MCF 10A (cell line): ENCODE measurements at regions not wholly inside any gene's neighbourhood (a gene's known extent, or its start where the extent isn't known, plus 50 kb on each side); places are given as distances from the start of the nearest gene placed in this dataset.
"Not testable (repeated sequence)": the region's sequence is repeated elsewhere in the genome, so short reads cannot be mapped to it uniquely, and the experiment has no call there.

ENCODE experiments used
- BruUV-seq: library from RNA; stranded (reverse); fragments of 400-500 nt; replicated peaks from 2 replicates; lab custom pipeline; 2021; lab: Mats Ljungman, UMichigan
- CTCF ChIA-PET: fragments of 300-600 bp; sonication (Branson Sonifier 250); formaldehyde crosslinking; extraction: SDS; loops from one replicate; lab custom pipeline; 2021; ENCODE audit warnings: antibody characterized with exemption, inconsistent platforms; lab: Yijun Ruan, JAX
- POLR2A ChIA-PET: fragments of 300-600, 350-650 bp; sonication (Branson Sonifier 250); formaldehyde crosslinking; extraction: SDS; loops from one replicate; lab custom pipeline; 2020; ENCODE audit warnings: antibody characterized with exemption, inconsistent platforms; lab: Yijun Ruan, JAX
- DNase-seq: peaks from one replicate; pipeline ENCODE4 v3.0.0-alpha.2; 2018; ENCODE audit not compliant: unreplicated experiment
- H3K27ac Mint-ChIP-seq: one replicate; pipeline ENCODE4 v1.8.0; 2022; ENCODE audit warnings: mild to moderate bottlenecking, low read depth, mixed read lengths; ENCODE audit not compliant: unreplicated experiment
- H3K27me3 Mint-ChIP-seq: one replicate; pipeline ENCODE4 v1.8.0; 2022; ENCODE audit warnings: mixed read lengths; ENCODE audit not compliant: insufficient read depth, unreplicated experiment
- H3K36me3 Mint-ChIP-seq: one replicate; pipeline ENCODE4 v1.8.0; 2022; ENCODE audit warnings: mild to moderate bottlenecking, moderate library complexity, mixed read lengths; ENCODE audit not compliant: insufficient read depth, unreplicated experiment
- H3K4me1 Mint-ChIP-seq: one replicate; pipeline ENCODE4 v1.8.0; 2022; ENCODE audit warnings: mixed read lengths; ENCODE audit not compliant: insufficient read depth, unreplicated experiment
- H3K4me3 Mint-ChIP-seq: one replicate; pipeline ENCODE4 v1.8.0; 2022; ENCODE audit warnings: mild to moderate bottlenecking, moderate library complexity, mixed read lengths; ENCODE audit not compliant: unreplicated experiment
- H3K9me3 Mint-ChIP-seq: one replicate; pipeline ENCODE4 v1.8.0; 2022; ENCODE audit warnings: mixed read lengths; ENCODE audit not compliant: unreplicated experiment
- intact Hi-C: fragments of 100-400 bp; cut with micrococcal nuclease; formaldehyde crosslinking; loops from 2 replicates; pipeline ENCODE4 v1.14.1; 2022
- TF ChIP-seq, protein P1 (sequence below): fragments of 200-600 bp; IDR thresholded peaks from one replicate; pipeline ENCODE4 v1.8.0; 2022; ENCODE audit warnings: antibody characterized with exemption, mild to moderate bottlenecking; ENCODE audit not compliant: unreplicated experiment

DNA sequence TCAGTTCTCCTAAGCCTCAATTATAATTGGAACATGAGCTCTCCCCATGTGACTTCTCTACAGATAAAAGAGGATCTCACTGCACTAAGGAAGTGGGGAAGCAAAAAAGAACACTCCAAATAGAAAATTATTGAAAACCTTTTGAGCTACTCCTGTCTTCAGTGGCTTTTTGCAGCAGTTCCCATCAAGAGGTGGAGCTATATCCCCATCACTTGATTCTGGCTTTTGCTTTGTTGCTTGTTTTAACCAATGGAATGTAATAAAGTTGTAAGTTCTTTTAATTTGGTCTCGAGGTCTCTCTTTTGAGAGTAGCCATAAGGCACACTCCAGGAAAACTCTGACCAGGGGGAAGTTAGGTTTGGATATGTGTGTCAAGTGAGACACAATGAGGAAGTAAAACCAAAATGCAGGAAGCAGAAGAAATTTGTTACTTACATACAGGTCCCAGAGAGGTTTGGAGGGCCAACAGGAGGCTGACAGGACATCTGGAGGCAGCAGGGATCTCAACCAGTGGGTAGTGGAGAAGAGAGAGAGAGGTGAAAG, 569.4 kb downstream of the HTR7 start:
- Mint-ChIP-seq H3K4me1 (peaks cover 25% of the 10 kb centered on the region), H3K9me3 (no peaks in the 10 kb centered on the region), H3K36me3 (no peaks in the 10 kb centered on the region), H3K27ac (no peak overlapping the region), H3K27me3 (no peaks in the 10 kb centered on the region), H3K4me3 (no peak overlapping the region)
- intact Hi-C loops: loop anchor here (1.0 to 5.0 kb wide), 7 partner anchors 140 to 574 kb away; no protein-coding TSS in a partner anchor
- ChIA-PET CTCF (interaction anchor here (0.6 to 1.7 kb wide), 17 partner anchors 15 to 504 kb away, joined by 3 to 7 read pairs (median 3); no protein-coding TSS in a partner anchor), POLR2A (interaction anchor here (0.8 to 1.6 kb wide), 4 partner anchors 30 to 428 kb away, joined by 3 to 4 read pairs (median 3); no protein-coding TSS in a partner anchor)
- no TSS peak for BruUV-seq
- TF ChIP-seq, protein P1, sequence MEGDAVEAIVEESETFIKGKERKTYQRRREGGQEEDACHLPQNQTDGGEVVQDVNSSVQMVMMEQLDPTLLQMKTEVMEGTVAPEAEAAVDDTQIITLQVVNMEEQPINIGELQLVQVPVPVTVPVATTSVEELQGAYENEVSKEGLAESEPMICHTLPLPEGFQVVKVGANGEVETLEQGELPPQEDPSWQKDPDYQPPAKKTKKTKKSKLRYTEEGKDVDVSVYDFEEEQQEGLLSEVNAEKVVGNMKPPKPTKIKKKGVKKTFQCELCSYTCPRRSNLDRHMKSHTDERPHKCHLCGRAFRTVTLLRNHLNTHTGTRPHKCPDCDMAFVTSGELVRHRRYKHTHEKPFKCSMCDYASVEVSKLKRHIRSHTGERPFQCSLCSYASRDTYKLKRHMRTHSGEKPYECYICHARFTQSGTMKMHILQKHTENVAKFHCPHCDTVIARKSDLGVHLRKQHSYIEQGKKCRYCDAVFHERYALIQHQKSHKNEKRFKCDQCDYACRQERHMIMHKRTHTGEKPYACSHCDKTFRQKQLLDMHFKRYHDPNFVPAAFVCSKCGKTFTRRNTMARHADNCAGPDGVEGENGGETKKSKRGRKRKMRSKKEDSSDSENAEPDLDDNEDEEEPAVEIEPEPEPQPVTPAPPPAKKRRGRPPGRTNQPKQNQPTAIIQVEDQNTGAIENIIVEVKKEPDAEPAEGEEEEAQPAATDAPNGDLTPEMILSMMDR: peak; percentile 31
- peak; percentile 42 for DNase-seq

GRCh38 chr10:90289037-90289436, 568.8 kb downstream of the HTR7 start:
- DNase-seq: no peak
- Mint-ChIP-seq H3K4me3 (no peak overlapping the region), H3K36me3 (no peaks in the 10 kb centered on the region), H3K4me1 (peaks cover 25% of the 10 kb centered on the region), H3K27me3 (no peaks in the 10 kb centered on the region), H3K9me3 (no peaks in the 10 kb centered on the region), H3K27ac (no peak overlapping the region)
- TF ChIP-seq, protein P1: no peak
- ChIA-PET POLR2A (interaction anchor here (0.9 to 1.6 kb wide), 3 partner anchors 63 to 114 kb away, joined by 3 to 4 read pairs (median 3); no protein-coding TSS in a partner anchor), CTCF (interaction anchor here (0.6 to 1.7 kb wide), 8 partner anchors 23 to 499 kb away, joined by 3 to 7 read pairs (median 6); no protein-coding TSS in a partner anchor)
- intact Hi-C loops: loop anchor here (2.0 to 5.0 kb wide), 3 partner anchors 140 to 573 kb away; no protein-coding TSS in a partner anchor
- BruUV-seq: no TSS peak

GRCh38 chr10:90293616-90294015, 564.2 kb downstream of the HTR7 start:
- TF ChIP-seq, protein P1: no peak
- Mint-ChIP-seq H3K4me3 (no peak overlapping the region), H3K27me3 (no peaks in the 10 kb centered on the region), H3K4me1 (peaks cover 12% of the 10 kb centered on the region), H3K36me3 (no peaks in the 10 kb centered on the region), H3K27ac (no peak overlapping the region), H3K9me3 (no peaks in the 10 kb centered on the region)
- CTCF ChIA-PET: no interaction called here
- intact Hi-C loops: no loop called here
- BruUV-seq: no TSS peak
- POLR2A ChIA-PET: interaction anchor here (0.6 kb wide), 1 partner anchor 469 kb away, joined by 3 read pairs; no protein-coding TSS in a partner anchor
- DNase-seq: no peak

GRCh38 chr10:90294821-90295540, 562.9 kb downstream of the HTR7 start:
- intact Hi-C loops, H3K27ac Mint-ChIP-seq, CTCF ChIA-PET, H3K9me3 Mint-ChIP-seq, DNase-seq, H3K4me3 Mint-ChIP-seq, POLR2A ChIA-PET, BruUV-seq, H3K4me1 Mint-ChIP-seq, H3K36me3 Mint-ChIP-seq, H3K27me3 Mint-ChIP-seq: not testable (repeated sequence)

GRCh38 chr10:90302031-90302430, 555.8 kb downstream of the HTR7 start:
- H3K27me3 Mint-ChIP-seq, H3K36me3 Mint-ChIP-seq, CTCF ChIA-PET, H3K4me1 Mint-ChIP-seq, H3K4me3 Mint-ChIP-seq, BruUV-seq, H3K9me3 Mint-ChIP-seq, DNase-seq, POLR2A ChIA-PET: not testable (repeated sequence)
- intact Hi-C loops: loop anchor here (10.0 kb wide), 1 partner anchor 127 kb away; no protein-coding TSS in a partner anchor
- H3K27ac Mint-ChIP-seq: peak overlapping the region; percentile 44
